ENCODE measurements at regions not wholly inside any gene's neighbourhood (a gene's known extent, or its start where the extent isn't known, plus 50 kb on each side); places are given as distances from the start of the nearest gene placed in this dataset.

DNA sequence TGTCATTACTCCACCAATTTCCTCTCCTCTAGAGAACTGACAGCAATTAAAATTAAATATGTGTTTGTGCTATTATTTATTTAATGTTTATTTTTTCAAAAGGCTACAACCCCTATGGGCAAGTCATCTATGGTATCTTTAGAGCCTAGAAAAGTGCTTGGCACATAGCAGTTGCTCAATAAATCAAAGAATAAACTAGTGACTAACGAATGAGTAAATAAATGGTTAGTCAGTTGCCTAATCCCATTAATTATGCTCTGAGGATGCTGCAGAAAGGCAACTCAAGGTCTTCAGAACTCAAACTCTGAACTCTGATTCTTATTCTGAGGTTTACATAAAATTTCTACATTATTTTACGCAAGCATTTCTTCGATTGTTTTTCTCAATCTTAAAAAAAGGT lies 193.0 kb upstream of the TSHZ2 start:
- no peak for DNase-seq (ENCODE audit: low spot score)

DNA sequence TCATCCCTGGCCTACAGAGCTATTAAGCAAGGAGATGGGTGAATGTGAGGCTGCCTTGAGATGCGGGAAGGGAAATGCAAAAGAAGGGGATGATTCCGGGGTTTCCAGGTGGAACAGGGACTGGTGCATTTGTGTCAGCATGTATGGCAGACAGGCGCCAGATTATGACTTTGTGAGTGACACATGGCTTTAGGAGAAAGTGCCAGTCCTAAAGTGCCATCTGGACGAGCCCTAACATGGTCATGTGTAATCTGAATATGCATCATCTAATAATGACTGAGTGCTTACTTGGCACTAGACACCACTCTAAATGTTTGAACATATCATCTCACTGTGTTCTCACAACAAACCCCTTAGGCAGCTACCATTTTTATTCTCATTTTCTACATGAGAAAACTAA lies 195.0 kb upstream of the TSHZ2 start:
- no peak for DNase-seq (ENCODE audit: low spot score)

DNA sequence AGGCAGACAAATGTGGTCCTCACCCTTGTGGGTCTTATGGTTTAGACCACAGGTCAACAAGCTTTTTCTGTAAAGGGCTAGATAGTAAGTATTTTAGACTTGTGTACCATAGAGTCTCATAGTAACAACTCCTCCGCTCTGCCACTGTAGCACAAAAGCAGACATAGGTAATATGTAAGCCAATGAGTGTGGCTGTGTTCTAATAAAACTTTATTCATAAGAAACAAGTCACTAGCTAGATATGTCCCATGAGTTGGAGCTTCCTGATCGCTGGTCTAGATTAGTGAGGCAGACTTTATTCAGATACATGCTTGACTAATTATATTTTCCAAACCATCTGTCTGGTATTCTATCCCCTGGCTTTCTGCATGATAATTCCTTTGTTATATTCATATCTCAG lies 196.4 kb upstream of the TSHZ2 start:
- DNase-seq (ENCODE audit: low spot score) = no peak

DNA sequence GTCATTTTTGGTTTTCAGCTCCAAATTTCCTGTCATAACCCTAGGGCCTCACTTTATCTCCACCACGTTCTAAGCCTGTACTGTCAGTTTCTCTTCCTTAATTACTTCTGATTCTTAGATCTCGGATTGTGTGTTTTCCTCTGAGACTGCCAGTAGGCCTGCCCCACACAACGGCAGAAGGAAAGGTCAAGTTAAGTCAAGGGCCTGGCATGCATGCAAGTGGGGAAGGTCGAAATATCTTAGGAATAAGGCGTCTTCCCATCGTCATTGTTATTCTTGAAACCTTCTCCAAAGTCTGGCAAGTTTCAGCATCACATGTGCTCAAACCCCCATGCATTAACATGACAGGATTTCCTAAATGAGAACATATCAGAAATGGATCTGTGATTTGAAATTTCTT lies 203.5 kb upstream of the TSHZ2 start:
- no peak for DNase-seq (ENCODE audit: low spot score)

DNA sequence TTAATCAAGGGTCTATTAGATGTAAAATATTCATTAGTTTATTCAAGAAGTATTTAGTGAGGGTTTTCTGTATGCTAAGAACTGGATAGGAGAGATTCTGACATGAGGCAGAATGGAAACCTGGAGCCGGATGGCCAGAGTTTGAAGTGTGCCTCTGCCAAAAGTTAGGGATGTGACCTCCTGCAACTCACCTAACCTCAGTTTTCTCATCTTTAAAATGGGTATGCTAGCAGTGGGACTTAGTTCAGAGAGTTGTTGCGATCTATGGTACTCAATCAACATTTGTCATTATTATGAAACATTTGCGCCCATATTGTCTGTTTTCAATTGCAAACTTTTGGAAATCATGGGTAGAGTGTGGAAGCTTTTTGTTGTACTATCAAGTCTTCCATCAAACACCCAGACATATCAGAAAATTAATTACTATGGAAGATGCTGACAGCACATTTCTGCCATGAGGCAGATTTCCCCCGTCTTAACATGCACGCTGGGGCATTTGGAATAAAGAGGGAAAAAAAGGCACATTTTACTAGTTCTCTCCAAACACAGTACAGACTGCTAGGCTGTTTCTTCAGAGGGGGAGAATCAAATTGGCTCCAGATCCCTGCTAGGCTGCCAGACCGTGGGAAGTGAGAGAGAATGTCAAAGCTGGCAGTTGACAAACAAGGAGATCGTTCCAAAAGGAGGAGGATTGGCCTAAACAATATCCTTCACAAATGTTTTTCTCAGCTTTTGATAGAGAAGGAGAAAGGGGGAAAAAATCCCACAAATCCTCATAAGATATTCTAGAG lies 205.3 kb upstream of the TSHZ2 start:
- DNase-seq (ENCODE audit: low spot score) = no peak

DNA sequence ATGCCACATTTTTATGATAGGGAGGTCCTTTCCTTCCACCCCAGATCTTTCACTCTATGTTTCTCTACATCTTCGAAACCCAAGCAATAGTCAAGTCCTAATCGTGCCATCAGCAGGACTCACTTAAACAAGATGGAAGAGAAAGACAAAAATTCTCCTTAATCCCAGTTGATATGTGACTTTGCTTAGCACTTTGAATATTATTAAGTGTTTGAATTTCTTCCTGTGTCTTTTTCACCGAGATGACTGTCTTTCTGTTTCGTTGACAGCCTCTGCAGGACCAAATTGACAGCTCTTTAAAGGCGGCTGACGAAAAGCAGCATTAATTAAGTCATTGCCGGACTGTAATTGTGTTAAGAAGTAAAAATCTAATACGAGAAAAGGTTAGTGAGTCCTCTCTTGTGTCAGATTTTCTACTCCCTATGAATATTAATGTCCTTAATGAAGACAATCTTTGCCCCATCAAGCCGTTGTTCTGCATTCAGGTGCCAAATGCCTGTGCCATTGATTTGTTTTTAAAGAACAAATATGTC lies 208.8 kb upstream of the TSHZ2 start:
- no peak for DNase-seq (ENCODE audit: low spot score)

DNA sequence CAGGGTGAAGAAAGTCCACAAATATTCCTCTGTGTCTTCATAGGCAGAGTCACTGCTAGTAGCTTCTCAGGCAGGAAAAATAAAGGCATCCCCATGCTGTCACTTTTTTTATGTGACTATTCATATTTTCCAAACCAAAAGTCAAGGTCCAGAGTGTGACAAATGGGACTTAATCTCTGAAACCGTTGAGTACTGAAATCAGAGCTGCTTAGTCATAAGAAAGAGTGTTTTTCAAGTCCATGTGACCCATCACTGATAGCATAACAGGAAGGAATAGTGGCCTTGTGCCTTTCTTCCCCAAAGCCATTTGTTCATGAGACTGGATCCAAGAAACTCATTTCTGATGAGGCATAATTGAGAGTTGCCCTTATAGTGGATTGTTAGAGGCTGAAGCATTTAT lies 210.3 kb upstream of the TSHZ2 start:
- DNase-seq (ENCODE audit: low spot score) = no peak

DNA sequence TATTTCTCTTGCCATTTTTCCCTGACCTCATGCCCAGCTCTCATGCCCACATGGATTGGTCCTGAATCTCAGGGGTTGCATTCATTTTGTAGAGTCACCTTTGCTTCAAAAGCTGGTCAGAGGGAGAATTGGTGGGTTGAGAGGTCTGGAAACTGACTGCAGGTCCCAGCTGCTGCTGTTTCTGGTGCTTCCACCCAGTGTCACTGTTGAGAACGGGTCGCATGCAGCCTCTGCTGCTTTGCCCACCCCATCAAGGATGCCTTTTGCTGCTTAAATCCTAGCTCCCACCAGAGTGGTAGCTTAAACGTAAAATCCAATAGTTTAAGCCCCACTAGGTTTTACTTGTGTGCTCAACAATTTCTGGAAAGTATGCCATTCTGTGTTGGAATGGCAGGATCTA lies 211.4 kb upstream of the TSHZ2 start:
- no peak for DNase-seq (ENCODE audit: low spot score)

DNA sequence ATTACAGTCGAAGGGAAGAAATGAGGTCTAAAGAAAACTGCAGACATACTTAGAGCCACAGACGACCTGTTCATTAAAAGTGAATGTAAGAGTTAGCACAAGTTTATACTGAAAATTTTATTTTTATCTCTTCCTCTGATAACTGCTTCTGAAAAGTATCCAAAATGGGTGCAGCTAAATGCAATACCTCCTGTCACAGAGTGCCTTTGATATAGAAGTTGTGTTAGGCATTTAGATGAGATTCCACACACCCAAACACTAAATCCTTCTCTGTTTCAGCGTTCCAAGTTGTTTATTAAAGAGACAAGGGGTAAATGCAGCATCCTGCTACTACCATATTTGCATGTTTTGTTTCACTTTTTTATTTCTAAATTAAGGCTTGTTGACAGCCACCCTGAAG lies 214.7 kb upstream of the TSHZ2 start:
- DNase-seq (ENCODE audit: low spot score) = no peak

DNA sequence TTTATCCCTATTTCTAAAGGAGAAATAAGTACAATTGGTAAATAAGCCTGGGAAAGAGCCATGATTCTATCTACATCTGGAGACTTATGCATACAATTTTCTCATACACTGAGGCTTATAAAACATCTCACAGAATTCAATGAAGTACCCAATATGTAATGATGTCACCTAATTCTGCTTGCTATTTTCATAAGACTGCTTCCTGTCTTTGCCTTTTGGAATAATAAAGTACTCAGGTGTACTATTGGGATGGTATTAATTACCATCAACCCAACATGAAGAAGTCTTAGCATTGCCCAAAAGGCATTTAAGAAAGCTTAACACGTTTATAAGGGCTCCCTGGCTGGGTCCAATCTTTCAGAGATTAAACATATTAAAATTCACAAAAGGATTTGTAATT lies 216.4 kb upstream of the TSHZ2 start:
- DNase-seq (ENCODE audit: low spot score) = no peak

DNA sequence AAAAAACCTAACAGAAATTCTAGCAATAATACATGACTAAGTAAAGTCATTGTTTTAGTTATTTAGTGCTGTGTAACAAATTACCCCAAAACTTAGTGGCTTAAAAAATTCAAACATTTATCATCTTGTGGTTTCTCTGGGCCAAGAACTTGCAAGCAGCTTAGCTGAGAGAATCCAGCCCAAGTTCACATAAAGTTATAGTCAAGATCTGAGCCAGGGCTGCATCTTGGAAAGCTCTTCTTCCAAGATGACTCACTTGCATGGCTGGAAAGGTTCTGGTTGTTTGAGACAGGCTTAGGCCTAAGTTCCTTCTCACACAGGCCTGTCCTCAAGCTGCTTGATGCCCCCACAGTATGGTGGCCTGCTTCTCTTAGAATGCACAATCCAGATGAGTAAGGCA lies 217.8 kb upstream of the TSHZ2 start:
- DNase-seq (ENCODE audit: low spot score) = no peak

DNA sequence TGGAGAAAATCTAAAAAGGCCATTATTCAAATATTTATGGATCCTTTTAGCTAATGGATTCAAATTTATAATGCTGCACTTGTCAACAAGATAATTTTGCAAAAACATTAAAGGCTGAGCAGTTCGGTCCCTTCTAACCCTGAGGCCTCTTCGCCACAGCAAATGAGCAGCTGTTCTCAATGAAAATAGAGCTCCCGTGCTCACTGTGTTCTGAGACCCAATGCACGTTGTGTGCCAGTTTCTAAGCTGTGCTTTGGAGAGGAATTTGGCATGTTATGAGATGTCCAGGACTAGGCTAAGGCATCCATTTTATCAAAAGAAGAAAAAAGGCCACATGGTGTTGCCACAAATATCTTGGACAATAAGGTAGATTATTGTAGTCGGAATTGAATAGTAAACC lies 220.1 kb upstream of the TSHZ2 start:
- no peak for DNase-seq (ENCODE audit: low spot score)

DNA sequence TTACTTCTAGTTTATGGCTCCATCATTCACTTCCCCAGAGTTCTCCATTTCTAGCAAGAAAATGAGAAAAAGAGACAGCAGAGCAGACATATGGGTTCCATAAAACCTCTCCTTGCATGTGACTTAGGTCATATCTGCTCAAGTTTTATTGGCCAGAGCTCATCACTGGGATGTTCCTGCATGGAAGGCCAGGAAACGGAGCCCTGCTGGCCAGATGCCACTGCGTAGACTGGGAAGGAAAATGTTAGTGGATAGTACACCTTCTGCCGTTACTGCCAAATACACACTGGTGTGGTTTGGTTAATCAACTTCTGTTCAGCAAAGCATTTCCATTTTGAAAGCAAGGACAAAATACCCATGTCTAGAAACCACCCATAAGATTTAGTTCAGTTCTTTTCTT lies 220.6 kb upstream of the TSHZ2 start:
- no peak for DNase-seq (ENCODE audit: low spot score)

DNA sequence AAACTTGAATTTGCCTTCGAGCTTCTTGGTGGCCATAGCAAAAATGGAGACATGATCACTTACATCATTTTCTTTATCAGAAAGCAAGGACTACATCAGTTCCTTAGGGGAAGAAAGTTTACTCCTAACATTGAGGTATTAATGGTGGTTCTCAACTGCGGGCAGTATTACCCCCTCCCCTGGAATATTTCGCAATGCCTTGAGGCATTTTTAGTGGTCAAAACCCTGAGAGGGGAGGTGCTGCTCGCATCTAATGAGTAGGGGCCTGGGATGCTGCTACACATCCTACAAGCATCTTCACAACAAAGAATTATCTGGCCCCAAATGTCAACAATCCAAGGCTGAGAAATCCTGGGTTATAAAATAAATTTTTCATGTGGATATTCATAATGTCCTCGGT lies 222.2 kb upstream of the TSHZ2 start:
- DNase-seq (ENCODE audit: low spot score) = no peak

DNA sequence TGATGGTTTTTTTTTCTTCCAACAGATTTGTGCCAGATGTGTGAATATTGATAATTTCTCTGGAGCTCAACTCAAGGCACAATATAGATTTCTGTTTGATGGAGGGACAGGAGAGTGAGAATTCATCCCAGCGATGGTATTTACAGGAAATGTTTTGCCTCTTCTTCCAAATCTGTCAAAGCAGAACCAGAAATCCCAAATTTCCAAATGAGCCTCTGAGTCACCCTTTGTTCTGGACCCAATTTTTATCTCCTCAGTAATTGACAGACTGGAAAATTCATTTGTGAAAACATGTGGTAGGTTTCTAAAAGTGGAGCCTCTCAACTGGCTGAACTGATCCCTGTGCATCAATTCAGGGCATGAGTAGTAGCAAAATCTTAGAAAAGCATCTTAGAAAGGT lies 223.2 kb upstream of the TSHZ2 start:
- DNase-seq (ENCODE audit: low spot score) = no peak

DNA sequence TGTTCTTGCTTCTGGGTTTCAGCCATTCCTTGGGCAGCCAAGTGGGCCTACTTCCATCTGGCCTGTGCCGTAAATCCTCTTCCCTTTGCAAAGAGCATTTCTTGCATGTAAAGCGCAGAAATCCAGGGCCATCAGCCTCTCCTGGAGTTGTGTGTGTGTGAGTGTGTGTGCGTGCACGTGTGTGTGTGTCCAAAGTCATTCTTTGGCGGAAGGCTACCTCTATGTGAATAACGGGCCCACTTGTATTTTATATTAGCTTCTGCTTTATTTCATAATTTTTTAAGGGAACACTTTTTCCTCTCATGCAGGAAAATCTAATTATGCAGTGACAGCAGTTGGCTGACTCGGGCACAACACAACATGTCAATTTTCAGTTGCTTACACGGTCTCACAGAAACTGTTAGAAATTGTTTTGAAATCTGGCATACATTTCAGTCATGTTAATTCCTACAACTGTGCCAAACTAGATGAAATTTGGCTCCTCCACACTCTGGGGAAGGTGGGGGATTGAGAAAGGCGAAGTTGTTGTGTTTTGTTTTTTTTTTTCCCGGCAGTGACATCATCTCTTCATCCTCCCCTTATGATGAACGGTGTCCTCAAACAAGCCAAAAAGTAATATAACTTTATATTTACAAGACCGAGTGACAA lies 223.7 kb upstream of the TSHZ2 start:
- DNase-seq (ENCODE audit: low spot score) = no peak

DNA sequence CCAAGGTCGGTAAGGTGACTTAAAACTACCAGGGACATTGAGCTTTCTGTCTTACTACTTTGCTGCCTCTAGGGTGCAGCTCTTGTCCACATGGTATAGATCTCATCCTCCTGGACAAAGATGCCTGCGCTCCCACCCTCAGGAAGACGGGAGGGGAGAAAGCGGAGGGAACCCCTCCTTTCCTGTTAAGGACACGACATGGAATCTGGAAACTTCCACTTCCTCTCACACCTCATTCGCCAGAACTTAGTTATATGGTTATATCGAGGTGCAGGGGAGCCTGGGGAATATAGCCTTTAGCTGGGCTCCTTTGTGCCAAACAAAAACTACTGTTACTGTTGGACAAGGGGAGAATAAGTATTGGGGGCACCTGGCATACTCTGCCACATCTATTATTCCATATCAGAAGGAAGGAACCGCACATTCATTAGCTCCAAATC lies 224.3 kb upstream of the TSHZ2 start:
- no peak for DNase-seq (ENCODE audit: low spot score)

DNA sequence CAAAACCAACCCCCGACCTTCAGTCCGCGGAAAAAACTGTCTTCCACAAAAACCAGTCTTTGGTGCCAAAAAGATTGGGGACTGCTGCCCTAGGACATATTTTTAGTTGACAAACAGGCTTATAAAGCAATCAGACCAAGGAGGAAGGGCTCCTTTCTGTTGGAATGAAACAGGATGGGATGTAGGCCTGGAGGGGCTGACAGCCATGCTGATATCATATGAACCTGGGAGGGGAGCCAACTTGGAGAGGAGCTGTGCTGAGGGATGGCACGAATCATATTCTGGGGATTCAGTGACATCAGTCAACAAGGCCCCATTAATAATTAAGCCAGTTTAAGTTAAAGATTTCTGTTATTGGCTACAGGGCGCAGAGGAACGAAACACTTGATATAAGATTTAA lies 225.4 kb upstream of the TSHZ2 start:
- no peak for DNase-seq (ENCODE audit: low spot score)

DNA sequence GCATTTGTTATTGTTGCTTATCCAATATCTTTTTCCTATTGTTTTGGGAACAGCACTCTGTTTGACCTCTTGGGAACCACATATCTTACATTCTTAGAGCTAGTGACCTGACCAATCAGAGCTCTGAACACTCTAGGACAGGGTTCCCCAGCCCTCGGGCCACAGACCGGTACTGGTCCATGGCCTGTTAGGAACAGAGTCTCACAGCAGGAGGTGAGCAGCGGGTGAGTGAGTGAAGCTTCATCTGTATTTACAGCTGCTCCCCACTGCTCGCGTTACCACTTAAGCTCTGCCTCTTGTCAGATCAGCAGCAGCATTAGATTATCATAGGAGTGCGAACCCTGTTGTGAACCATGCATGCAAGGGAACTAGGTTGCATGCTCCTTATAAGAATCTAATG lies 226.0 kb upstream of the TSHZ2 start:
- no peak for DNase-seq (ENCODE audit: low spot score)

DNA sequence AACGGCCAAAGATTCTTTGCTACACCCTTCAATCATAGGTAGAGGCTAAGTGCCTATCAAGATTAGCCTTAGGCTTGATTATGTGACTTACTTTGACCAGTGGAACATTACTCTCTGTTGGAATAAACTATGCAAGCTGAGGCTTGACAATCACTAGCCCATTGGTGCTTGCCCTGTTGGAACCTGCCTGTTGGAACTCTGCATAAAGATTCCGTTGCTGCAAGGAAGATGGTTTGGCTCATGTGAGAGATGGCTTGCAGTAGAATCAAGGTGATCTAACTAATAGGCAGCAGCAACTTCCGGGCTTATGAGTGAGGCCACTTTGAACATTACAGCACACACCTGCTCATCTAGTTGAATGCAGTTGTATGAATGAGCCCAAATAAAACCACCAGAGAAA lies 227.7 kb upstream of the TSHZ2 start:
- no peak for DNase-seq (ENCODE audit: low spot score)

DNA sequence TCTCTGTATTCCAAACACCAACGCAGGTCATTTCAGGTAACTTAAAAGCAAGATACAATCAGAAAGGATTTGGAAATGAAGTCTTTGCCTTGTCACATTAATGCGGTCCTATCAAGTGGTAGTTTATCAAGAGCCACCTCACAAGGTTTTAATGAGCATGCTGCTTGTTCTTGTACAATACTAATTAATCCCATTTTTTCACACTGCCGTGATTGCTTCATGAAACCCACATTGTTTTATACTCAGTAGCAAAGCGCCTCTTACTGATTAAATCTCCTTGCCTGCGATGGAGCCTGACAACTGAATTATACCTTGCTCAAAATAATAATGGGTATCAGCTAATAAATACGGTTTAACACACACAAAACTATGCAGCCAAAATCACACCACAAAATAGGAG lies 234.1 kb upstream of the TSHZ2 start:
- no peak for DNase-seq (ENCODE audit: low spot score)

DNA sequence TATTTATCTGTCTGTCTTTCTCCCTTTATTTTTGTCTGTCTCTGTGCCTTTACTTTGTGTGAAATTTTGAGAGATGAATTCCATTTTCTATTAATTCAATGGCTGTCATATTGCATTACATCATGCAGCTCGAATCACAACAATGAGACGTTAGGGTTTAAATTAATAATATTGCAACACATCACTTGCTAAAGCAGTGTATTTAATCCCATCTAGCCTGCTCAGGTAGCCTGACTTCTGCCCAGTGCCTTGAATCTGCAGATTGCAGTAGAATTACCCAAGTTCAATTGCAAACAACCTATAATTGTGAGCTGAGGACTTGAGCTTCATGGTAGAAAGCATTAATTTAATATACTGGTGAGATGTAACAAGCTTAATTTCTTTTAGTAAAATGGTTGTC lies 235.7 kb upstream of the TSHZ2 start:
- no peak for DNase-seq (ENCODE audit: low spot score)

DNA sequence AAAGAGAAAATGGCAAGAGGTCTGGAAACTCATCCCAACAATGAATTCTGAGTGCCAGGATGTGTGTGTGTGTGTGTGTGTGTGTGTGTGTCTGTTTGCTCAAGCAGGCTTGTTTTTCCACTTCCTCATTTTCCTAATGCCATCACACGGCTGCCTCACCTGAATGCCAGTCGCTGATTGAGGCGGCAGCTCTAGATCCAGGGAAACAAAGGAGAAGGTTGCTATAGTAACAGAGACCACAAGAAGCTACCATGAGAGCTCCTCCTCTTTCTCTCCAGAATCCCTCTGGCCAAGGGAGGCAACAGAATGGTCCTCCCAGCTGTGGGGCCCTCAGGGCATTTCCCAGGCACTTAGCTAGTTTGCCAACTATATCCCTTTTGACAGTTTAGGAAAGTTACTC lies 241.1 kb upstream of the TSHZ2 start:
- no peak for DNase-seq (ENCODE audit: low spot score)

All from hematopoietic multipotent progenitor cell treated with erythropoietin and hydrocortisone succinate and interleukin-3 and kit ligand, for 17 days (in vitro differentiated cells).